Hematopoietic multipotent progenitor cell treated with erythropoietin and hydrocortisone succinate and interleukin-3 and kit ligand, for 4 days (in vitro differentiated cells): ENCODE measurements at regions not wholly inside any gene's neighbourhood (a gene's known extent, or its start where the extent isn't known, plus 50 kb on each side); places are given as distances from the start of the nearest gene placed in this dataset.

Experiments used
- DNase-seq: peaks from one replicate; pipeline ENCODE4 v3.0.0-alpha.2; 2015

GRCh38 chr12:30074916-30075315 lies 291.2 kb upstream of the TMTC1 start:
- DNase-seq: no peak

- no peak for DNase-seq
These were observed 289.1 kb upstream of the TMTC1 start for GRCh38 chr12:30072824-30073223.

- no peak for DNase-seq
These were observed 283.4 kb upstream of the TMTC1 start for GRCh38 chr12:30067146-30067545.

- DNase-seq: no peak
These were observed 281.2 kb upstream of the TMTC1 start for GRCh38 chr12:30064906-30065305.

GRCh38 chr12:30063435-30063945 lies 279.7 kb upstream of the TMTC1 start:
- no peak for DNase-seq

- DNase-seq: no peak
These were observed 264.6 kb upstream of the TMTC1 start for GRCh38 chr12:30048371-30048770.

GRCh38 chr12:30047516-30048254 lies 263.9 kb upstream of the TMTC1 start:
- no peak for DNase-seq

- DNase-seq: no peak
These were observed 262.6 kb upstream of the TMTC1 start for GRCh38 chr12:30046376-30046775.

GRCh38 chr12:30045171-30045570 lies 261.4 kb upstream of the TMTC1 start:
- DNase-seq: no peak

- DNase-seq: no peak
These were observed 260.5 kb upstream of the TMTC1 start for GRCh38 chr12:30044206-30044605.

GRCh38 chr12:30043151-30043847 lies 259.6 kb upstream of the TMTC1 start:
- no peak for DNase-seq

GRCh38 chr12:30041096-30041495 lies 257.4 kb upstream of the TMTC1 start:
- DNase-seq: no peak

GRCh38 chr12:30030693-30031374 lies 247.1 kb upstream of the TMTC1 start:
- DNase-seq: no peak

GRCh38 chr12:30026621-30027234 lies 243.0 kb upstream of the TMTC1 start:
- no peak for DNase-seq

GRCh38 chr12:30025317-30025716 lies 241.6 kb upstream of the TMTC1 start:
- no peak for DNase-seq

- DNase-seq: no peak
These were observed 239.4 kb upstream of the TMTC1 start for GRCh38 chr12:30023186-30023585.

GRCh38 chr12:30021051-30021833 lies 237.5 kb upstream of the TMTC1 start:
- DNase-seq: no peak

GRCh38 chr12:30019366-30020140 lies 235.8 kb upstream of the TMTC1 start:
- no peak for DNase-seq

GRCh38 chr12:30016540-30017055 lies 232.9 kb upstream of the TMTC1 start:
- no peak for DNase-seq

GRCh38 chr12:30015631-30016337 lies 232.0 kb upstream of the TMTC1 start:
- DNase-seq: no peak

GRCh38 chr12:30014991-30015390 lies 231.2 kb upstream of the TMTC1 start:
- DNase-seq: no peak
